HL-60 (cell line): ENCODE measurements at regions not wholly inside any gene's neighbourhood (a gene's known extent, or its start where the extent isn't known, plus 50 kb on each side); places are given as distances from the start of the nearest gene placed in this dataset.

Experiments used
- DNase-seq, 2 experiments: peaks; one replicate each; pipeline ENCODE4 v3.0.0-alpha.2; 2010 to 2020; ENCODE audit warnings: low read depth in 1 of 2, low spot score in 1 of 2
- H3K27ac ChIP-seq: fragments of 250-450 bp; sonication (Bioruptor Pico); replicated peaks from 2 replicates; pipeline ENCODE4 v1.5.1; 2020; ENCODE audit warnings: mild to moderate bottlenecking, moderate library complexity
- H3K27me3 ChIP-seq: fragments of 250-450 bp; sonication (Bioruptor Pico); 2 replicates; pipeline ENCODE4 v1.5.1; 2021; ENCODE audit warnings: mild to moderate bottlenecking, moderate library complexity; ENCODE audit not compliant: insufficient read depth, poor library complexity, severe bottlenecking
- H3K4me3 ChIP-seq: replicated peaks from 2 replicates; pipeline ENCODE4 v1.5.1; 2011; ENCODE audit warnings: mild to moderate bottlenecking, control low read depth, low read length; ENCODE audit not compliant: insufficient read depth
- GABPA ChIP-seq: IDR thresholded peaks from 2 replicates; pipeline ENCODE4 v1.6.1; 2012; ENCODE audit warnings: low read depth
- POLR2AphosphoS5 ChIP-seq: IDR thresholded peaks from 2 replicates; pipeline ENCODE4 v1.6.1; 2012; ENCODE audit warnings: low read depth
- SPI1 ChIP-seq: IDR thresholded peaks from 2 replicates; pipeline ENCODE4 v1.6.1; 2012; ENCODE audit warnings: low read depth, mild to moderate bottlenecking, borderline replicate concordance
- TF ChIP-seq, protein P1 (sequence below): IDR thresholded peaks from 2 replicates; pipeline ENCODE4 v1.6.1; 2012; ENCODE audit warnings: low read depth; ENCODE audit not compliant: insufficient replicate concordance
- TF ChIP-seq, protein P2 (sequence below): IDR thresholded peaks from one replicate; pipeline ENCODE4 v1.5.1; 2011; ENCODE audit warnings: low read length, control low read depth, inconsistent platforms; ENCODE audit not compliant: insufficient read depth

DNA sequence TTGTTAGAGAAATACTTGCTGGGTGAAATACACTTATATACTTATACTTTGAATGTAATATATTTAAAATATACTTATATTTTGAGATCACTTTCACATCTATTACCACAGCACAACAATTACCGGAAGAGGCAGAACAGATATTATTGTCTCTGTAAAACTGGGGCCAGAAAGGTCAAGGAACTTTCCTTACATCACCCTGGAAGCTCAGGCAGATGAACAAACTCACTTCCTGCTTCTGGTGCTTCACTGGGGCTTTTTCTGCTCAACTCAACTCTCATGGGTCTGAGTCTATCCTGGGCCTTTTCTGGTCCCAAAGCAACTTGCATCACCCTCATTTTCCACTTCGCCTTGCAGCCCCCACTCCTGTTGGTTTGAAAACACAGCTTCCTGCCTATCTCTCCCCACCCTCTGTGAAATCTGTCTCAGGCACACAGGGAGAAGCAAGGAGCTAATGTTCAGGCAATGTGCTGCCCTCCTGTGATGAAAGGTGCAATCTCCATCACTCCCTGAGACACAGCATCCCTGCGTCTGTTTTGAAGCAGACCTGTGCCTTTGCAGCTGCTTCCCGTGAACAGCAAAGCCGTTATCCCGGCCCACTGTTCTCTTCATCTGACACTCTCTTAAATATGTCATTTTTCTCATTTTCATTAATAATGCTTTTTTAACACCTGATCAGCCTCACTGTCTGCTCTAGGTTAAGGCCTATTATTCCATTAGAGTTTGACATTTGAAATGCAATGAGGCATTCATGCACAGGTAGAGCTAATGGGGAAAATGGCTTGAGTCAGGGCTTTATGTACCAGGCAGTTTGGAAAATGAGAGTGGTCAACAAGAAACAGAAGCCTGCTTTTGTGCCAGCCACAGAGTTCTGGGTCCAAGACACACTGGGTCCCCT is 251.9 kb upstream of the CHAC2 start:
- H3K27ac ChIP-seq, result no peak overlapping the region
- TF ChIP-seq, protein P1, sequence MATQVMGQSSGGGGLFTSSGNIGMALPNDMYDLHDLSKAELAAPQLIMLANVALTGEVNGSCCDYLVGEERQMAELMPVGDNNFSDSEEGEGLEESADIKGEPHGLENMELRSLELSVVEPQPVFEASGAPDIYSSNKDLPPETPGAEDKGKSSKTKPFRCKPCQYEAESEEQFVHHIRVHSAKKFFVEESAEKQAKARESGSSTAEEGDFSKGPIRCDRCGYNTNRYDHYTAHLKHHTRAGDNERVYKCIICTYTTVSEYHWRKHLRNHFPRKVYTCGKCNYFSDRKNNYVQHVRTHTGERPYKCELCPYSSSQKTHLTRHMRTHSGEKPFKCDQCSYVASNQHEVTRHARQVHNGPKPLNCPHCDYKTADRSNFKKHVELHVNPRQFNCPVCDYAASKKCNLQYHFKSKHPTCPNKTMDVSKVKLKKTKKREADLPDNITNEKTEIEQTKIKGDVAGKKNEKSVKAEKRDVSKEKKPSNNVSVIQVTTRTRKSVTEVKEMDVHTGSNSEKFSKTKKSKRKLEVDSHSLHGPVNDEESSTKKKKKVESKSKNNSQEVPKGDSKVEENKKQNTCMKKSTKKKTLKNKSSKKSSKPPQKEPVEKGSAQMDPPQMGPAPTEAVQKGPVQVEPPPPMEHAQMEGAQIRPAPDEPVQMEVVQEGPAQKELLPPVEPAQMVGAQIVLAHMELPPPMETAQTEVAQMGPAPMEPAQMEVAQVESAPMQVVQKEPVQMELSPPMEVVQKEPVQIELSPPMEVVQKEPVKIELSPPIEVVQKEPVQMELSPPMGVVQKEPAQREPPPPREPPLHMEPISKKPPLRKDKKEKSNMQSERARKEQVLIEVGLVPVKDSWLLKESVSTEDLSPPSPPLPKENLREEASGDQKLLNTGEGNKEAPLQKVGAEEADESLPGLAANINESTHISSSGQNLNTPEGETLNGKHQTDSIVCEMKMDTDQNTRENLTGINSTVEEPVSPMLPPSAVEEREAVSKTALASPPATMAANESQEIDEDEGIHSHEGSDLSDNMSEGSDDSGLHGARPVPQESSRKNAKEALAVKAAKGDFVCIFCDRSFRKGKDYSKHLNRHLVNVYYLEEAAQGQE, result no peak
- no peak for TF ChIP-seq POLR2AphosphoS5
- no peak for TF ChIP-seq GABPA
- no peak for TF ChIP-seq SPI1
- TF ChIP-seq, protein P2, sequence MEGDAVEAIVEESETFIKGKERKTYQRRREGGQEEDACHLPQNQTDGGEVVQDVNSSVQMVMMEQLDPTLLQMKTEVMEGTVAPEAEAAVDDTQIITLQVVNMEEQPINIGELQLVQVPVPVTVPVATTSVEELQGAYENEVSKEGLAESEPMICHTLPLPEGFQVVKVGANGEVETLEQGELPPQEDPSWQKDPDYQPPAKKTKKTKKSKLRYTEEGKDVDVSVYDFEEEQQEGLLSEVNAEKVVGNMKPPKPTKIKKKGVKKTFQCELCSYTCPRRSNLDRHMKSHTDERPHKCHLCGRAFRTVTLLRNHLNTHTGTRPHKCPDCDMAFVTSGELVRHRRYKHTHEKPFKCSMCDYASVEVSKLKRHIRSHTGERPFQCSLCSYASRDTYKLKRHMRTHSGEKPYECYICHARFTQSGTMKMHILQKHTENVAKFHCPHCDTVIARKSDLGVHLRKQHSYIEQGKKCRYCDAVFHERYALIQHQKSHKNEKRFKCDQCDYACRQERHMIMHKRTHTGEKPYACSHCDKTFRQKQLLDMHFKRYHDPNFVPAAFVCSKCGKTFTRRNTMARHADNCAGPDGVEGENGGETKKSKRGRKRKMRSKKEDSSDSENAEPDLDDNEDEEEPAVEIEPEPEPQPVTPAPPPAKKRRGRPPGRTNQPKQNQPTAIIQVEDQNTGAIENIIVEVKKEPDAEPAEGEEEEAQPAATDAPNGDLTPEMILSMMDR, result no peak

DNA sequence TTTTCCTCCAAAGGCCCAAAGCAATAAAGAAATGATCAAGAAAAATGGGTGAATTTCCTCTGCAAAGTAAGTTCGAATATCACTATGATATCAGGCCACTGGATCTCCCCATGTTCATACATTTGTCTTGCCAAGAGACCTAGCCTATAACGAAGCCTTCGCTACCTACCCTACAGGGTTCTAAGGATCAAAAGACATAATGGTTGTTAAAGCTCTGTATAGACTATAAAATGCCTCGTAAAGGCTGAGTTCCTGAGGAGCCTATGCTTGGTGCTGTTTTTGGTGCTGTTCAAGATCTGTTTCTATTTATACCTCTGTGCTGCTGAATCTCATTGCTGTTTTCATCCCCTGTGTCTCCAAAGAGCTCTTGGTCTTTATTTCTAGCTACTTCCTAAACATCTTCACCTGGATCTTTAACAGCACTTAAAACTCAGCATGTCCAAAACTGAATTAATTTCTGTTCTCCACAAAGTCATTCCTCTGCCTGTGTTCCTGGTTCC is 254.4 kb upstream of the CHAC2 start:
- TF ChIP-seq, protein P2, result no peak
- no peak for TF ChIP-seq POLR2AphosphoS5
- TF ChIP-seq, protein P1, result no peak
- TF ChIP-seq SPI1, result no peak
- no peak for TF ChIP-seq GABPA
- Histone ChIP-seq H3K27me3 (no peaks in the 10 kb centered on the region), H3K27ac (no peak overlapping the region), H3K4me3 (no peak overlapping the region)
- no peak for DNase-seq

More for the DNA sequence above, 251.9 kb upstream of the CHAC2 start:
- DNase-seq, result no peak
- no peak overlapping the region for H3K4me3 ChIP-seq
- no peaks in the 10 kb centered on the region for H3K27me3 ChIP-seq

DNA sequence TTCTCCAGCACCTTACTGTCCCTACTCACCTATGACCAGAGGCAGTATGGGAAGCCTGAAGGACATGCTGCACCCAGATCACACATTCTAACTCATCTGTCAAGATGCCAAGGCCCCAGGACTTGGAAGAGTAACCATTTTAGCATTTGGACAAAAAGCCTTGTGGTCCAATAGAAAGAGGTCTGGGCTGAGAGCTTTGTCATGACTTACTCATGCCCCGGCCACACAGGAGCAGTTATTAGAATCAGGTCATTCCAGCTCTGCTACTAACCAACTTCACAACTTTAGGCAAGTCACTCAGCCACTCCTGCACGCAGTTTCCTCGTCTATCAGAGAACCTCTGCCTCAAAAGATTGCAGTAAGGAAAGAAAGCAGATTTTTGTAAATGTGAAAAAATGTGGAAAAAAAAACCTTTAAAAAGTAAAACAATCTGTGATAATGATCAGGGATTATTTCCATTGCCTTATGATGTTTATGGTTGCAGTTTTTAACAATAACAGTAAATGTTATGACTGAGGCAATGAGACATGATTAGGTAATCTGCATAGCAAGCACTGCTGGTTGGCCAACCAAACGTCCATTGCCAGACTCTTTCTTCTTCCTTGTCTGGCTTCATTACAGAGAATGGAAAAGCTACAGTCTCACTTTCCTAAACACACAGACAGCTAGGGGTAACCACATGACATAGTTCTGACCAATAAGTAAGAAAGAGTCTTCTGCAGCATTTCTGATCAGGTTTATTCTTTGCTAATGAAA is 255.4 kb upstream of the CHAC2 start:
- no peak overlapping the region for H3K27ac ChIP-seq
- no peak for TF ChIP-seq SPI1
- no peak for TF ChIP-seq POLR2AphosphoS5
- DNase-seq, result no peak
- H3K4me3 ChIP-seq, result no peak overlapping the region
- no peaks in the 10 kb centered on the region for H3K27me3 ChIP-seq

DNA sequence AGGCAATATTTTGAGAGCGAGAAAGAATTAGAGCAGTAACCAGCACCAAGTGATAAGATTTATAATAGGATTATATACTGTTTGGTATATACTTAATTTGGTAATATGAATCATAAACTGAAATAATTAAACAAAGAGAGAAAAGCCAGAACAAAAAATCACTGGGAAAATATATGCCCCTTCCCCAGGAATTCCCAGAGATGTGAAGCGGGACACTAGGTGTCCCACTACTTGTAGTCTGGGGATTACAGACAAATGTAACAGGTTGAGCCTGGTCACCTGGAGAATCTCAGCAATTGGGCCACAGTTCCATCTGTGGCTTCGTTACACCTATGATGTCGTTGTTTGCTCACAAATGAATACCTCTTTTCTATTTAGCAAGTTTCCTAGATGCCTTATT is 256.1 kb upstream of the CHAC2 start:
- Histone ChIP-seq H3K27me3 (no peaks in the 10 kb centered on the region), H3K4me3 (no peak overlapping the region), H3K27ac (no peak overlapping the region)
- TF ChIP-seq SPI1 (no peak), POLR2AphosphoS5 (no peak), GABPA (no peak)
- TF ChIP-seq, protein P1, result no peak
- TF ChIP-seq, protein P2, result no peak
- no peak for DNase-seq
